ENCODE measurements at regions not wholly inside any gene's neighbourhood (a gene's known extent, or its start where the extent isn't known, plus 50 kb on each side); places are given as distances from the start of the nearest gene placed in this dataset.

DNA sequence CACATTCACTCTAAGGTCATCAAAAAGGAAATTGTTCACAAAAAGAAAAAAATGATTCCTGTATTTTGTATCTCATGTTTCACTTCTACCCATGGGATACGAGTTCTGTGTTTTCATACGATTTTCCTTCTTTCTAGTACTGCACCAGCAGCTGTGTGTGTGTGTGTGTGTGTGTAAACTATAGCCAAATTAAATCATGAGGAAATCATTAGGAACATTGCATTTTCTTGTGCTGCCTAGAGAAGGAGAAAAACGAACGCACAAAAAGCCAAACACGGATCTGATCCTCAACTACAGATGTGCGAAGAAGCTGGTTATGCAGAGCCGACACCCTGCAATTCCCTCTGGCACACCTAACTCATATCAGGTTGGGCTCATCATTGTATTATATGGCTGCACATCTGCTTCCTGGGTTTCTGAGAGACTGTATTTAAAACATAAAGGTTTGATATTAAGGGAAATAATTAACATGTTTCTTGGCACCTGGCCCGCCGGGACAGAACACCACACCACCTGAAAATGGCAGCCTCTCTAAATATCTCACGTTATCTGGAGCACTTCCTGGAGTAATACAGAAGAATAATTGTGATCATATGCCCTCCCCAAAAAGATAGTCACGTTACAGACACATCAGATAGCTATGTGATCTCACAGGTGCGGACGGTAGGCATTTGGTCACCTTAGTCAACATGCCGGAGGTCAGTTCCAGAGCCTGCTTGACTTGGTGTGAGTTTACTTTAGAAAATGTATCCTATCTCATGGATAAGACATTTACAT is 586.3 kb upstream of the SALL3 start:
- no peak for DNase-seq

- DNase-seq = no peak
These were observed 583.5 kb upstream of the SALL3 start for GRCh38 chr18:78396077-78396476.

DNA sequence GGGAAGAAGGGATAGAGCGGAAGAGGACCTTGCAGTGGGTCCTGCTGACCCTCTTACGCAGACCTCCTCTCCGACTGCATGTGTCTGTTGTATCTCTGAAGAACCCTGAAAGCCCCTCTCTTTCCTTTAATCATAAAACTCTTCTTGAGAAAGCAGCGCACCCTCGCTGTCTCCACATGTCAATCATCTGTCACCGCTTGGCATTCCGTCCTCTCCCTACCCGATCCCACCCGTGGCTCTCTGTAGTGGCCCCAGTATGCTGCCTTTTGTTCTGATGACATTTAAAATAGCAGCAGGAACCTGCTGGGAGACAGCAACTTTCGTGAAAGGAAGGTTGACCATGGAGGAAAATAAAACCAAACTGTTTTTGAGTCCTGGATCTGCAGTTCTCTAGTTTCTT is 582.9 kb upstream of the SALL3 start:
- DNase-seq = no peak

GRCh38 chr18:78399992-78400503 is 579.6 kb upstream of the SALL3 start:
- no peak for DNase-seq

DNA sequence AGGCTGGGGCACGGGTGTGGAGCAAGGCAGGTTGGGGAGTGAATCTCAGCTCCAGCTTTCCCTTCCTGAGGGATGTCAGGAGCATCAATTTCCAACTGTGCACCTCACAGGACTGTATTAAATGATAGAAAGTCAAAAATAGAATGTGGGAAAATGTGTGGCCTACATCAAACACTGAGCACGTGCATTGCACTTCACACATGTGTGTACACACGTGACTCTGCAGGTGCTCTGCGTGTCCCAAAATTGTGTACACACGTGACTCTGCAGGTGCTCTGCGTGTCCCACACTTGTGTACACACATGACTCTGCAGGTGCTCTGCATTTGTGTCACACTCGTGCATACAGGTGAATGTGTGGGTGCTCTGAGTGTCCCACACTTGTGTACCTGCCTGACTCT is 577.2 kb upstream of the SALL3 start:
- no peak for DNase-seq

DNA sequence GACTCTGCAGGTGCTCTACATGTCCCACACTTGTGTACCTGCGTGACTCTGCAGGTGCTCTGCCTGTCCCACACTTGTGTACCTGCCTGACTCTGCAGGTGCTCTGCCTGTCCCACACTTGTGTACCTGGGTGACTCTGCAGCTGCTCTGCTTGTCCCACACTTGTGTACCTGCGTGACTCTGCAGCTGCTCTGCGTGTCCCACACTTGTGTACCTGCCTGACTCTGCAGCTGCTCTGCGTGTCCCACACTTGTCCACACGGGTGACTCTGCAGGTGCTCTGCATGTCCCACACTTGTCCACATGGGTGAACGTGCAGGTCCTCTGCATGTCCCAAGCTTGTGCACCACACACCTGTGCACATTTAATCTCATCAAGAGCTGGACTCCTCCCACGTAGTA is 576.7 kb upstream of the SALL3 start:
- no peak for DNase-seq

- DNase-seq = no peak
These were observed 576.2 kb upstream of the SALL3 start for GRCh38 chr18:78403371-78403770.

GRCh38 chr18:78405763-78406162 is 573.9 kb upstream of the SALL3 start:
- DNase-seq = no peak

GRCh38 chr18:78406743-78407465 is 572.7 kb upstream of the SALL3 start:
- DNase-seq = no peak

- DNase-seq = no peak
These were observed 572.2 kb upstream of the SALL3 start for GRCh38 chr18:78407466-78407844.

DNA sequence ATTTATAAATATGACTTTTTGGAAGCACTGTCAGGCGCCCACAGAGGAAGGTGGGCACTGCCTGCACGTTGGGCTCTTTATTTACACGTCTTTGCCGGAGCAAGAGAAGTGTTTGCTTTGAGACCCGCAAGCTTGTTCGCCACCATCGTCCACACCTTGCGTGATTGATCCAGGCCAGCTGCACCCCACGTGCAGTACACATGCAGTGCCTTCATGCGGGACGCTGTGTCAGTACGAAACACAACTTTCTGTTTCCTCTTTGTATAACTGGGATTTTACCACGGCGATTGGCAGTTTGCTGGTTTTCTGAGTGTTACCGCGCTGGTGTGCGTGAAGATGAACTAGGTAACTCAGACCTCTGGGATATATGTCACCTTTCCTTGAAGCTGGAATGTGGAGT is 571.0 kb upstream of the SALL3 start:
- DNase-seq = no peak

DNA sequence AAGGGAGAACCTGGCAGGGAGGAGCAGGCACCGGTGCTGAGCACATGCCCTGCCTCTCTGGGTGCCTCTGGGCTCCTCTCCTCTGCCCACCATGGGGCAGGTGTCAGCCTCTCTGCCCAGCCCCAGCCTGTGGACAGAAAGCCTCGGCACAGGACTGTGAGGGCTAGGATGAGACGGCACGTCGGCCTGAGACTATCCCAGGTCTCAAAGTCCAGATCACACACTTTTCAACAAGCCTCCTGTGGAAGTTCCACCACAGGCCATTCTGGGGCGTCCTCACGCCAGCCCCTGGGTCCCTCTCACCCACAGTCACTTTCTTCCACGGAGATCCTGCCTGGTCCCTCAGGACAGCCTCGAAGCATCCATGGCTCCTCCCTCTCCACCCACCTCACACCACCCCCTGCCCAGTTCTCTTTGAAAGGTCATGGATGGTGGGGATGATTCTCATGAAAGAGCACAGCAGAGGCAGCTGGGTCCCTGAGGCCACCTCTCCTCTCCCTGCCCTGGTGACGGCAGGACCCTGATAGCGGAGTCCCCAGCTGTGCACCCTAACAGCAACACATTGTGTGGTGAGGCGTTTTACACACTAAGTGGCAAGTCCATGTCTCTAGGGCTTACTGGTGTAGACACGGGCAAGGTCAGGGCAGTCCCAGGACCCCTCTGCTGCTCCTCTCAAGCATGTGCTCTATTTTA is 569.4 kb upstream of the SALL3 start:
- DNase-seq = no peak

DNA sequence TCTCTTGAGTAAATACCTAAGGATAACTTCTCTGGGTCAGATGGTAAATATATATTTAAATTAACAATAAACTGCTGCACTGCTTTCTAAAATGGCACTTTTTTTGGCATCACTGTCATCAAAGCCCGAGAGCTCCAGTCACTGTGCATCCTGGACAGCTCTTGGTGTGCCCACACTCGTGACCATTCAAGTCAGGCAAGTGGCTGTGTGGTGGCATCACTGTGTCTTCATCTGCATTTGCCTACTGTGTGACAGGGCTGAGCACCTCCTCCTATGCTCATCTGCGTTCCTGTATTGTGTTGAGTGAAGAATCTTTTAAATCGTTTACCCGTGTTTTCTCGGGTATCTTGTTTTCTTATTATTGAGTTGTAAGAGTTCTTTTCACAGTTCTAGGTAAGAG is 568.1 kb upstream of the SALL3 start:
- DNase-seq = no peak

DNA sequence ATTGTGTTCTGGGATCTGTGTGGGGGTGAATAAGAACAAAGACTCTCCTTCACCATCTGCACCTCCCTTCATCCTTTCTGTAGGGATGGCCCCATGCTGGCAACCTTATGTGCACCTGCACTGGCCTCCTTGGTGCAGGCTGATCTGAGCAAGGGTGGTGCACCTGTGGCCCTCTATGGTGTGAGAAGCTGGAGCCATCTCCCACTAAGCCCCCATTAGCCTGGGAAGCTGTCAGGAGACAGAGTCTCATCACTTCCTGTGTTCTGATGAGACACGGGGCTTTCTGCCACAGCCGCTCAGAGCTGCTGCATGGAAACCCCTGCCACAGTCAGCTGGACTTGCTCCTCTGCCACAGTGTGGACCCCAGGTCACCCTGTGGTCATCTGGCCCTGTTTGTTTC is 565.3 kb upstream of the SALL3 start:
- DNase-seq = no peak

- no peak for DNase-seq
These were observed 562.8 kb upstream of the SALL3 start for GRCh38 chr18:78416853-78417252.

DNA sequence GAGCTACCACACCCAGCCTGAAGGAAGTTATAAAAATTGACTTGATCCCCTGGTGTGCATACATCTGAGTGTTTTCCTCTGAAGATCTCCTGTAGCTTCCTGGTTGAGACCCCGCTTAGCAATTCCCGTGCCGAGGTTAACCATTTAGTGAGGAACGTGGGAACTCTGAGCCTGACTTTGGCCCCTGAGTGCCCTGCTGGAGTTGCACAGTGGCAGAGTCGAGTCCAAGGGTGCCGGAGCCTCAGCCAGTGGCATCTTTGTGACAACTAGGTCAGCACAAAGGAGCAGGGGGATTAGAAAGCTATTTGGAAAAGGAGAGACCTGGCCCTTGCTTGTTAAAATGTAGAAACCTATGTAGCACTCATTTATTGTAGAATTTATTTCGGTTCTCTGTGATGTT is 561.2 kb upstream of the SALL3 start:
- no peak for DNase-seq

GRCh38 chr18:78419171-78419570 is 560.4 kb upstream of the SALL3 start:
- DNase-seq = no peak

DNA sequence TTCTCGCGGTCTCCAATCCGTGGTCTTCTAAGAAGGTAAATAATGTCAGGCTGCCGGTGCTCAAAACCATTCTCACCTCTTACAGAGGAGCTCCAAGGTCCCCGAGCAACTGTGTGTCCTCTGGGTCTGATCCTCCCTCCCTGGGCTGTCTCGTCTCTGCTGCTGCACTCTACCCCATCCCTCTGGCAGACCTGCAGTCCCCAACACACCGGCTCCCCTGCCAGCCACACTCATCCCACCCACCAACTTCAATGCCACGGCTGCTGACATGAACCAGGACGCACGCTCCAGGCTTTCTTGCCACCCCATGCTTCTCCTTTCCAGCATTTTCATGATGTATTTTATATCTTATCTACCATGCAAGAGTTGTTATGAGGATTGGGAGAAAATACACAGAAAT is 559.5 kb upstream of the SALL3 start:
- no peak for DNase-seq

DNA sequence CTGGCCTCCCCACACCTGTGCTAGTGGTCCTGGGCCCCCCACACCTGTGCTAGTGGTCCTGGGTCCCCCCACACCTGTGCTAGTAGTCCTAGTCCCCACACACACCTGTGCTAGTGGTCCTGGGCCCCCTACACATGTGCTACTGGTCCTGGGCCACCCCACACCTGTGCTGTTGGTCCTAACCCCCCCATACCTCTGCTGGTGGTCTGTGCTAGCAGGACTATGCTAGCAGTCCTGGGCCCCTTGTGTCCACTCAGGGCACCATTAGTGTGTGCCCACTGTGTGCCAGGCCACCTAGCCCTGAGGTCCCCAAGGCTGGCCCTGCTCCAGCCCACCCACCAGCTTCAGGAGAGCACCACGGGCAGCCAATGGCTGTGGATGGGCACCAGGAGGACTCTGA is 558.2 kb upstream of the SALL3 start:
- DNase-seq = no peak

- no peak for DNase-seq
These were observed 557.3 kb upstream of the SALL3 start for GRCh38 chr18:78422336-78422735.

GRCh38 chr18:78423811-78424210 is 555.8 kb upstream of the SALL3 start:
- no peak for DNase-seq

DNA sequence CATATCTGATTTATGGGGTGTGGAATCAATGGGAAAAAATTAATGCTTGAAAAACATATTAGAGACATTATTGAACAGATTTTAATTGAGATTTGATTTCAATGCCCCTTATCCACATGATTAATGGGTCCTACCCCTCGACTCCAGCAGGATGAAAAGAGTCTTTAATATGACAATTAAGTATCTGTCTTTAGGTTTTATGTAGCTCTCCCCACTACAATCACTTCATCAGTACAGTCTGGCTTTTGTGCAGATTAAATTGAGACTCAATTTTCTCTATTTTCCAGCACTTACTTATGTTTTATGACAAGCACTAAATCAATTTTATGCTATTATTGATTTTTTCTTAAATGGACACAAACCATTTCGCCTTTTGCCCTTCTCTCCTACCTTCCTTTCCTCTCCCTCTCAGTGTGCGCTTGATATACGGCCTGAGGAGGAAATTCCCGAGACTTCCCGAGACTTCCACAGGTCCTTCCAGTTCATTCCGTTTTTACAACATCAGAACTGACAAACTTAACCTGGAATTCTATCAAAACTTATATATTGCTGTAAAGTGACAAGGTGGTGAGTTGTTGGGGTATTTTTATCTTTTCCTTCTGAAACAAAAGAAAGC is 555.1 kb upstream of the SALL3 start:
- DNase-seq = no peak

GRCh38 chr18:78425019-78425412 is 554.6 kb upstream of the SALL3 start:
- no peak for DNase-seq

DNA sequence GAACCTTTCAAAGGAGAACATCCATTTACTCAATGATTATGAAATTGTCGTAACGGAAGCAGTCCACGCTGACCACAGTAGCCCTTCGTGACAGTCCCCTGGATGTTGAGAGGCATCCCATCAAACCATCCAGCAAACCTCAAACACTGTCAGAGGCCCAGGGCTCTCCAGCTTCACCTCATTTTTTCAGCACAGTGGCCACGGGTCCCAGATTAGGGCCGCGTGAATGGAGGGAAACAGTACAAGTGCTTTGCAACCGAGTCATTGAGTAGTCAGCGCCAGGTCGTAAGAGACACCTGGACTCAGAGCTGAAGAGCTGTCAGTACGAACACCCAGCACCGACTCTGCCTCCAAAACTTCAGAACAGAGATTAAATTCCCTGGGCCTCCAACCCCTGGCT is 552.5 kb upstream of the SALL3 start:
- no peak for DNase-seq
